Upper lobe of right lung (tissue), 1 donor: ENCODE measurements at regions not wholly inside any gene's neighbourhood (a gene's known extent, or its start where the extent isn't known, plus 50 kb on each side); places are given as distances from the start of the nearest gene placed in this dataset.

Experiments used
- ATAC-seq: fragments of 200-7000 bp; cut with Tn5 transposase; one replicate; pipeline ENCODE4 v1.9.1; 2020; ENCODE audit warnings: mild to moderate bottlenecking, moderate library complexity
- DNase-seq: peaks from one replicate; pipeline ENCODE4 v3.0.0-alpha.2; 2020
- H3K27ac ChIP-seq: fragments of 200-600 bp; one replicate; pipeline ENCODE4 v1.8.0; 2022
- H3K27me3 ChIP-seq: fragments of 200-600 bp; one replicate; pipeline ENCODE4 v1.8.0; 2022; ENCODE audit warnings: mild to moderate bottlenecking
- H3K36me3 ChIP-seq: fragments of 200-600 bp; one replicate; pipeline ENCODE4 v1.8.0; 2022
- H3K4me1 ChIP-seq: fragments of 200-600 bp; one replicate; pipeline ENCODE4 v1.8.0; 2022
- H3K4me3 ChIP-seq: fragments of 200-600 bp; one replicate; pipeline ENCODE4 v1.8.0; 2022; ENCODE audit warnings: mild to moderate bottlenecking
- H3K9me3 ChIP-seq: fragments of 200-600 bp; one replicate; pipeline ENCODE4 v1.8.0; 2022
- CTCF ChIP-seq: fragments of 200-600 bp; IDR thresholded peaks from one replicate; pipeline ENCODE4 v1.8.0; 2022; ENCODE audit warnings: antibody characterized with exemption
- intact Hi-C: fragments of 100-400 bp; cut with DNase I; formaldehyde crosslinking; loops from one replicate; pipeline ENCODE4 v1.11.0; 2022
- donor health status: DM: no; HTN: yes; CAD: no; lungs with severe emphysema.

GRCh38 chr2:80852079-80852807 is 547.7 kb upstream of the LRRTM1 start:
- Histone ChIP-seq H3K4me1 (no peaks in the 10 kb centered on the region), H3K9me3 (no peaks in the 10 kb centered on the region), H3K36me3 (no peaks in the 10 kb centered on the region), H3K27ac (no peak overlapping the region), H3K27me3 (no peaks in the 10 kb centered on the region), H3K4me3 (no peak overlapping the region)
- no peak for DNase-seq
- no peak for ATAC-seq
- no peak for TF ChIP-seq CTCF
- intact Hi-C loops: no loop called here

- H3K4me1 ChIP-seq: no peaks in the 10 kb centered on the region
- intact Hi-C loops: no loop called here
- ATAC-seq: no peak
Observed at GRCh38 chr2:80830891-80831290, 526.3 kb upstream of the LRRTM1 start.

GRCh38 chr2:80822999-80823398 is 518.4 kb upstream of the LRRTM1 start:
- Histone ChIP-seq H3K36me3 (no peaks in the 10 kb centered on the region), H3K27me3 (no peaks in the 10 kb centered on the region), H3K4me1 (no peaks in the 10 kb centered on the region), H3K27ac (no peak overlapping the region), H3K9me3 (no peaks in the 10 kb centered on the region), H3K4me3 (no peak overlapping the region)
- no peak for TF ChIP-seq CTCF
- intact Hi-C loops: no loop called here
- no peak for ATAC-seq
- no peak for DNase-seq

More at GRCh38 chr2:80830891-80831290, 526.3 kb upstream of the LRRTM1 start:
- Histone ChIP-seq H3K4me3 (no peak overlapping the region), H3K36me3 (no peaks in the 10 kb centered on the region), H3K9me3 (no peaks in the 10 kb centered on the region), H3K27me3 (no peaks in the 10 kb centered on the region), H3K27ac (no peak overlapping the region)
- TF ChIP-seq CTCF: no peak
- DNase-seq: no peak

- Histone ChIP-seq H3K27ac (no peak overlapping the region), H3K36me3 (no peaks in the 10 kb centered on the region), H3K4me1 (no peaks in the 10 kb centered on the region), H3K9me3 (no peaks in the 10 kb centered on the region), H3K27me3 (no peaks in the 10 kb centered on the region), H3K4me3 (no peak overlapping the region)
- DNase-seq: no peak
- intact Hi-C loops: no loop called here
- ATAC-seq: no peak
- no peak for TF ChIP-seq CTCF
Observed at GRCh38 chr2:80815259-80815658, 510.7 kb upstream of the LRRTM1 start.

- no peaks in the 10 kb centered on the region for H3K27me3 ChIP-seq
- no peaks in the 10 kb centered on the region for H3K4me1 ChIP-seq
- no peak overlapping the region for H3K27ac ChIP-seq
- no peaks in the 10 kb centered on the region for H3K9me3 ChIP-seq
- TF ChIP-seq CTCF: no peak
- DNase-seq: no peak
- no peak for ATAC-seq
- intact Hi-C loops: no loop called here
- no peaks in the 10 kb centered on the region for H3K36me3 ChIP-seq
- no peak overlapping the region for H3K4me3 ChIP-seq
Observed at GRCh38 chr2:80786584-80786983, 482.0 kb upstream of the LRRTM1 start.

- DNase-seq: no peak
- intact Hi-C loops: no loop called here
- ATAC-seq: no peak
- no peaks in the 10 kb centered on the region for H3K27me3 ChIP-seq
- no peaks in the 10 kb centered on the region for H3K4me1 ChIP-seq
- H3K9me3 ChIP-seq: peaks cover 3% of the 10 kb centered on the region
- H3K36me3 ChIP-seq: no peaks in the 10 kb centered on the region
- H3K4me3 ChIP-seq: no peak overlapping the region
- no peak for TF ChIP-seq CTCF
- H3K27ac ChIP-seq: no peak overlapping the region
Observed at GRCh38 chr2:80778704-80779103, 474.2 kb upstream of the LRRTM1 start.
